GM12878 (cell line): ENCODE measurements at regions not wholly inside any gene's neighbourhood (a gene's known extent, or its start where the extent isn't known, plus 50 kb on each side); places are given as distances from the start of the nearest gene placed in this dataset.

ENCODE experiments used
- ATAC-seq: fragments of 200-7000 bp; cut with Tn5 transposase; 3 replicates; pipeline ENCODE4 v1.9.1; 2020; ENCODE audit warnings: mild to moderate bottlenecking, moderate library complexity
- BruUV-seq: library from RNA; stranded (reverse); fragments of 400-500 nt; replicated peaks from 2 replicates; lab custom pipeline; 2021; lab: Mats Ljungman, UMichigan
- CTCF ChIA-PET: fragments of 300-600 bp; sonication (Branson Sonifier 250); formaldehyde crosslinking; extraction: SDS; loops from one replicate; lab custom pipeline; 2021; ENCODE audit warnings: inconsistent platforms; lab: Yijun Ruan, JAX
- POLR2A ChIA-PET: fragments of 350-600 bp; formaldehyde crosslinking; extraction: SDS; loops from one replicate; lab custom pipeline; 2021; ENCODE audit warnings: inconsistent platforms; lab: Charles Lee
- RAD21 ChIA-PET: fragments of 300-600 bp; sonication (Branson Sonifier 250); formaldehyde crosslinking; loops from one replicate; lab custom pipeline; 2023; ENCODE audit warnings: antibody characterized with exemption; ENCODE audit not compliant: unreplicated experiment; lab: Charles Lee
- SMC1A ChIA-PET: fragments of 300-600 bp; sonication (Branson Sonifier 250); formaldehyde crosslinking; loops from one replicate; lab custom pipeline; 2023; ENCODE audit not compliant: unreplicated experiment, uncharacterized antibody; lab: Charles Lee
- DNase-seq: peaks from one replicate; pipeline ENCODE4 v3.0.0-alpha.2; 2011; ENCODE audit warnings: low read depth, low spot score
- FAIRE-seq: peaks from 3 replicates; lab custom pipeline; 2011; peaks lifted over from hg19 to GRCh38; lab: Jason Lieb, UNC
- H2AFZ ChIP-seq: 2 replicates; pipeline ENCODE4 v1.6.0; 2011; ENCODE audit warnings: low read depth, low read length, control low read depth; ENCODE audit not compliant: control insufficient read depth
- H3K27ac ChIP-seq: 2 replicates; pipeline ENCODE4 v1.5.1; 2011; ENCODE audit warnings: control low read depth; ENCODE audit not compliant: control insufficient read depth, insufficient read depth
- H3K27me3 ChIP-seq, 2 experiments: replicated peaks in 1 of 2; 2 replicates each; pipeline versions ENCODE4 v1.6.0 to v1.6.1; 2011; ENCODE audit warnings: low read length in 1 of 2; ENCODE audit not compliant: control insufficient read depth in 2 of 2, insufficient read depth in 2 of 2
- H3K36me3 ChIP-seq, 2 experiments: 2 replicates each; pipeline ENCODE4 v1.5.1; 2011; ENCODE audit warnings: low read length in 1 of 2; ENCODE audit not compliant: control insufficient read depth in 2 of 2, insufficient read depth in 2 of 2
- H3K4me1 ChIP-seq: 2 replicates; pipeline ENCODE4 v1.6.1; 2011; ENCODE audit warnings: mild to moderate bottlenecking, low read length, moderate library complexity, mixed read lengths; ENCODE audit not compliant: control insufficient read depth, insufficient read depth
- H3K4me2 ChIP-seq: 2 replicates; pipeline ENCODE4 v1.6.0; 2011; ENCODE audit warnings: control low read depth; ENCODE audit not compliant: control insufficient read depth, insufficient read depth
- H3K4me3 ChIP-seq: fragments of 200-600 bp; sonication (generic); 2 replicates; pipeline ENCODE4 v1.5.1; 2016
- H3K79me2 ChIP-seq: 2 replicates; pipeline ENCODE4 v1.6.0; 2011; ENCODE audit warnings: low read length; ENCODE audit not compliant: control insufficient read depth, insufficient read depth
- H3K9ac ChIP-seq: 2 replicates; pipeline ENCODE4 v1.8.0; 2011; ENCODE audit warnings: low read length, control low read depth, mixed read lengths; ENCODE audit not compliant: control insufficient read depth, insufficient read depth
- H3K9me3 ChIP-seq: replicated peaks from 3 replicates; pipeline ENCODE4 v1.5.1; 2011; ENCODE audit warnings: mild to moderate bottlenecking, low read length; ENCODE audit not compliant: control insufficient read depth, insufficient read depth
- H4K20me1 ChIP-seq: 2 replicates; pipeline ENCODE4 v1.6.0; 2011; ENCODE audit not compliant: control insufficient read depth, insufficient read depth
- BACH1 ChIP-seq: fragments of 450-650 bp; IDR thresholded peaks from 2 replicates; pipeline ENCODE4 v1.6.1; 2017; ENCODE audit warnings: mild to moderate bottlenecking, borderline replicate concordance
- FOXK2 ChIP-seq: fragments of 450-650 bp; IDR thresholded peaks from 2 replicates; pipeline ENCODE4 v1.6.1; 2017; ENCODE audit warnings: mild to moderate bottlenecking, moderate library complexity
- KAT2A ChIP-seq: conservative IDR thresholded peaks from 2 replicates; pipeline ENCODE4 v1.6.1; 2011; ENCODE audit warnings: low read depth, low read length; ENCODE audit not compliant: control insufficient read depth
- POLR2AphosphoS5 ChIP-seq: IDR thresholded peaks from 2 replicates; pipeline ENCODE4 v1.6.1; 2011; ENCODE audit warnings: mild to moderate bottlenecking, low read length, inconsistent platforms
- RB1 ChIP-seq: fragments of 450-650 bp; formaldehyde crosslinking; IDR thresholded peaks from 2 replicates; pipeline ENCODE4 v1.6.1; 2017; ENCODE audit warnings: mild to moderate bottlenecking, borderline replicate concordance
- RELA ChIP-seq: fragments of 450-650 bp; IDR thresholded peaks from 2 replicates; pipeline ENCODE4 v1.8.0; 2014; ENCODE audit warnings: borderline replicate concordance; ENCODE audit not compliant: partially characterized antibody
- RUNX3 ChIP-seq: IDR thresholded peaks from 2 replicates; pipeline ENCODE4 v1.6.1; 2012; ENCODE audit warnings: low read length, inconsistent platforms
- SRF ChIP-seq, 2 experiments: IDR thresholded peaks; 2 replicates each; pipeline ENCODE4 v1.6.1; 2011; ENCODE audit warnings: low read depth in 2 of 2, low read length in 2 of 2, mild to moderate bottlenecking in 1 of 2, moderate library complexity in 1 of 2
- STAT1 ChIP-seq: fragments of 450-650 bp; conservative IDR thresholded peaks from 2 replicates; pipeline ENCODE4 v1.6.1; 2014; ENCODE audit warnings: antibody characterized with exemption, mild to moderate bottlenecking
- ZNF384 ChIP-seq: IDR thresholded peaks from 2 replicates; pipeline ENCODE4 v1.6.1; 2012; ENCODE audit warnings: low read depth, mild to moderate bottlenecking, low read length, improper control_type of control experiment, borderline replicate concordance
- WGBS: methylation state at CpG from one replicate; pipeline ENCODE4 v1.1.6; 2016; ENCODE audit warnings: low lambda C conversion rate; ENCODE audit not compliant: insufficient replicate concordance, insufficient coverage; ENCODE audit errors: missing lambda C conversion rate; 5-methylcytosine and 5-hydroxymethylcytosine counted together
- in situ Hi-C: fragments of 300-500 bp; cut with MboI; formaldehyde crosslinking; loops from 9 replicates; pipeline ENCODE4 v1.14.3; 2018; ENCODE audit warnings: mixed read lengths
- intact Hi-C: fragments of 100-400 bp; cut with micrococcal nuclease; formaldehyde crosslinking; loops from one replicate; pipeline ENCODE4 v1.14.2; 2022; ENCODE audit not compliant: unreplicated experiment
- TF ChIP-seq, protein P1 (sequence below): fragments of 450-650 bp; IDR thresholded peaks from 2 replicates; pipeline ENCODE4 v1.6.1; 2018; ENCODE audit warnings: borderline replicate concordance, mild to moderate bottlenecking; ENCODE audit not compliant: partially characterized antibody
- TF ChIP-seq, protein P2 (sequence below): fragments of 450-650 bp; IDR thresholded peaks from 2 replicates; pipeline ENCODE4 v1.6.1; 2017; ENCODE audit warnings: mild to moderate bottlenecking, moderate library complexity

DNA sequence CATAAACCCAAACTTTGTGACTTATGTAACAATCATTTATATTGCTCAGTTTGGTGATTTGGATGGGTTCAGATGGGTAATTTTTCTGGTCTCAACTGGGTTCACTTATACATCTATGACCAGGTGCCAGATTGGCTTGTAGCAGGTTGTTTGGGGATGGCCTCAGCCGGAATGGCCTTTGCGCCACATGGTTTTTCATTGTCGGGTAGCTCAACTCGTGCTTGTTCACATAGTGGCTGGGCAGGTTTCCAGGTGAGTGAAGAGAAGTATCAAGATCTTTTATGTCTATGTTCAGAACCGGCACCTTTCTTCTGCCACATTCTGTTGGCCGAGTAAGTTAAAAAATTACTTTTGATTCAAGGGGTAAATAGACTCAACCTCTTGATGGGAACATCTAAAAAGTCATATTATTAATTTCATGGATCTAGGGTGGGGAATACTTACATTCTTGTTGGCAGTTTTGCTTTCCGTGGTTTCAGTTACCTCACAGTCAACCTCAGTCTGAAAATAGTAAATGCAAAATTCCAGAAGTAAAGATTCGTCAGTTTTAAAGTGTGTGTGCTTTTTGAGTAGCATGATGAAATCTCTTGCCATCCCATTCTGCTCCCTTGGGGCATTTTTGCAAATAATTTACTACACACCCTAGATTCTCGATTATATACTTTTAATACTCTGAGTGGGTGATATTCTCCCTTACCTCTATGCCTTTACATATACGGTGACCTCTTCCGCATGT lies 745.7 kb upstream of the CCDC54 start:
- Histone ChIP-seq H3K79me2 (no peaks in the 10 kb centered on the region), H3K9ac (no peak overlapping the region), H3K4me3 (no peak overlapping the region), H3K4me2 (no peak overlapping the region), H3K36me3 (no peaks in the 10 kb centered on the region)
- no TSS peak for BruUV-seq
- intact Hi-C loops (loop anchor here (10.0 kb wide), 1 partner anchor 433 kb away; no protein-coding TSS in a partner anchor), in situ Hi-C loops (no loop called here)
- ATAC-seq (no peak), FAIRE-seq (no peak)
- POLR2A ChIA-PET = no interaction called here
- SMC1A ChIA-PET = no interaction called here
- RAD21 ChIA-PET = no interaction called here
- WGBS = 86% methylated on average over 11 of the region's 11 CpGs
- TF ChIP-seq RUNX3 = no peak
- no peak for TF ChIP-seq STAT1
- no peak for TF ChIP-seq RB1
- TF ChIP-seq BACH1 = no peak
- TF ChIP-seq SRF (IDR thresholded peaks at IDR 0.05; ENCODE audit: low read depth in 2 of 2, low read length in 2 of 2) = no peak
- TF ChIP-seq ZNF384 = no peak
- TF ChIP-seq POLR2AphosphoS5 = no peak
- no peak for TF ChIP-seq KAT2A
- TF ChIP-seq, protein P1, sequence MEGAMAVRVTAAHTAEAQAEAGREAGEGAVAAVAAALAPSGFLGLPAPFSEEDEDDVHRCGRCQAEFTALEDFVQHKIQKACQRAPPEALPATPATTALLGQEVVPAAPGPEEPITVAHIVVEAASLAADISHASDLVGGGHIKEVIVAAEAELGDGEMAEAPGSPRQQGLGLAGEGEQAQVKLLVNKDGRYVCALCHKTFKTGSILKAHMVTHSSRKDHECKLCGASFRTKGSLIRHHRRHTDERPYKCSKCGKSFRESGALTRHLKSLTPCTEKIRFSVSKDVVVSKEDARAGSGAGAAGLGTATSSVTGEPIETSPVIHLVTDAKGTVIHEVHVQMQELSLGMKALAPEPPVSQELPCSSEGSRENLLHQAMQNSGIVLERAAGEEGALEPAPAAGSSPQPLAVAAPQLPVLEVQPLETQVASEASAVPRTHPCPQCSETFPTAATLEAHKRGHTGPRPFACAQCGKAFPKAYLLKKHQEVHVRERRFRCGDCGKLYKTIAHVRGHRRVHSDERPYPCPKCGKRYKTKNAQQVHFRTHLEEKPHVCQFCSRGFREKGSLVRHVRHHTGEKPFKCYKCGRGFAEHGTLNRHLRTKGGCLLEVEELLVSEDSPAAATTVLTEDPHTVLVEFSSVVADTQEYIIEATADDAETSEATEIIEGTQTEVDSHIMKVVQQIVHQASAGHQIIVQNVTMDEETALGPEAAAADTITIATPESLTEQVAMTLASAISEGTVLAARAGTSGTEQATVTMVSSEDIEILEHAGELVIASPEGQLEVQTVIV = no peak
- TF ChIP-seq FOXK2 = no peak
- no peak for TF ChIP-seq RELA
- TF ChIP-seq, protein P2, sequence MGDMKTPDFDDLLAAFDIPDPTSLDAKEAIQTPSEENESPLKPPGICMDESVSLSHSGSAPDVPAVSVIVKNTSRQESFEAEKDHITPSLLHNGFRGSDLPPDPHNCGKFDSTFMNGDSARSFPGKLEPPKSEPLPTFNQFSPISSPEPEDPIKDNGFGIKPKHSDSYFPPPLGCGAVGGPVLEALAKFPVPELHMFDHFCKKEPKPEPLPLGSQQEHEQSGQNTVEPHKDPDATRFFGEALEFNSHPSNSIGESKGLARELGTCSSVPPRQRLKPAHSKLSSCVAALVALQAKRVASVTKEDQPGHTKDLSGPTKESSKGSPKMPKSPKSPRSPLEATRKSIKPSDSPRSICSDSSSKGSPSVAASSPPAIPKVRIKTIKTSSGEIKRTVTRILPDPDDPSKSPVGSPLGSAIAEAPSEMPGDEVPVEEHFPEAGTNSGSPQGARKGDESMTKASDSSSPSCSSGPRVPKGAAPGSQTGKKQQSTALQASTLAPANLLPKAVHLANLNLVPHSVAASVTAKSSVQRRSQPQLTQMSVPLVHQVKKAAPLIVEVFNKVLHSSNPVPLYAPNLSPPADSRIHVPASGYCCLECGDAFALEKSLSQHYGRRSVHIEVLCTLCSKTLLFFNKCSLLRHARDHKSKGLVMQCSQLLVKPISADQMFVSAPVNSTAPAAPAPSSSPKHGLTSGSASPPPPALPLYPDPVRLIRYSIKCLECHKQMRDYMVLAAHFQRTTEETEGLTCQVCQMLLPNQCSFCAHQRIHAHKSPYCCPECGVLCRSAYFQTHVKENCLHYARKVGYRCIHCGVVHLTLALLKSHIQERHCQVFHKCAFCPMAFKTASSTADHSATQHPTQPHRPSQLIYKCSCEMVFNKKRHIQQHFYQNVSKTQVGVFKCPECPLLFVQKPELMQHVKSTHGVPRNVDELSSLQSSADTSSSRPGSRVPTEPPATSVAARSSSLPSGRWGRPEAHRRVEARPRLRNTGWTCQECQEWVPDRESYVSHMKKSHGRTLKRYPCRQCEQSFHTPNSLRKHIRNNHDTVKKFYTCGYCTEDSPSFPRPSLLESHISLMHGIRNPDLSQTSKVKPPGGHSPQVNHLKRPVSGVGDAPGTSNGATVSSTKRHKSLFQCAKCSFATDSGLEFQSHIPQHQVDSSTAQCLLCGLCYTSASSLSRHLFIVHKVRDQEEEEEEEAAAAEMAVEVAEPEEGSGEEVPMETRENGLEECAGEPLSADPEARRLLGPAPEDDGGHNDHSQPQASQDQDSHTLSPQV = no peak
- TF ChIP-seq, all 136 proteins: peak for 0
- Histone ChIP-seq H3K27me3 (no peaks in the 10 kb centered on the region), H2AFZ (no peak overlapping the region), H3K27ac (no peak overlapping the region), H4K20me1 (no peaks in the 10 kb centered on the region), H3K9me3 (no peaks in the 10 kb centered on the region), H3K4me1 (peaks cover 6% of the 10 kb centered on the region; the same call in 1 of the 2 replicates)
- CTCF ChIA-PET = no interaction called here
- no peak for DNase-seq
